Fibroblast of upper back skin (primary cell): ENCODE measurements at regions not wholly inside any gene's neighbourhood (a gene's known extent, or its start where the extent isn't known, plus 50 kb on each side); places are given as distances from the start of the nearest gene placed in this dataset.
"Not testable (repeated sequence)": the region's sequence is repeated elsewhere in the genome, so short reads cannot be mapped to it uniquely, and the experiment has no call there.

Experiments used
- DNase-seq: peaks from one replicate; pipeline ENCODE4 v3.0.0-alpha.2; 2013

DNA sequence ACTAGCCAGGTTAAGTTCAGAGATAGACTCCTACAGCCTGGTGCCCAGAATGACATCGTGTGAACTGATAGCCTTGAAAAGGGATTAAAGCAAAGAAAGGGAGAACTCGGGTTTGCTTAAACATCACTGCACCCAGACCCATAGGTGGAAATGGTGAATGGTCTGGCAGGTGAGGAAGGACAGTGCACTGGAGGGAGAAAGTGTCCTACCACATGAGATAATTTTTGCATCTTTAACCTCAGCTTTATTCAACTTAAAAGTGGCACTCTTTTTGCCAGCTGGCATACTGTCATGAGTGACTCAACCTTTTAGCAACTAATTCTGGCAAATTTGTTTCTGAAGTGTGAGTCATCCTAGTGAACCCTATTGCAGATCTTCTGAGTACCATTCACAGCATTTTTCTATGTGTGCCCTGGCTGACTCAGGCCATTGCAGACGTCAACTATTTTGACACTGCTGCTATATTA is 53.0 kb upstream of the DAPP1 start:
- DNase-seq, result peak; percentile 42

DNA sequence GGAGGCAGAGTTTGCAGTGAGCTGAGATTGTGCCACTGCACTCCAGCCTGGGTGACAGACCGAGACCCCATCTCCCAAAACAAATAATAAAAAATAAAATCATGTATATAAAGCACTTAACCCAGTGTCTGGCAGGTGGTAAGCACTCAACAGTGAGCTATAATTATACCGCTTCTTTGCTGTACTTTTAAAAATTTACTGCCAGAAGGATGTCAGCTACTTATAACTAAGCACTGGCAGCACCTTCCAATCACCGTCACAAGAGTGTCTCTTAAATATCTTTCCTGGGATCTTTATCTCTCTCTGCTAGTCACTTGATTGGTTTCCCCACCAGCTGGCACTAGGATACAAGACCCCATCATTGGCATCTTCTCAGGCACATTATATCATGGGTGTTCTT is 53.9 kb upstream of the DAPP1 start:
- DNase-seq, result no peak

DNA sequence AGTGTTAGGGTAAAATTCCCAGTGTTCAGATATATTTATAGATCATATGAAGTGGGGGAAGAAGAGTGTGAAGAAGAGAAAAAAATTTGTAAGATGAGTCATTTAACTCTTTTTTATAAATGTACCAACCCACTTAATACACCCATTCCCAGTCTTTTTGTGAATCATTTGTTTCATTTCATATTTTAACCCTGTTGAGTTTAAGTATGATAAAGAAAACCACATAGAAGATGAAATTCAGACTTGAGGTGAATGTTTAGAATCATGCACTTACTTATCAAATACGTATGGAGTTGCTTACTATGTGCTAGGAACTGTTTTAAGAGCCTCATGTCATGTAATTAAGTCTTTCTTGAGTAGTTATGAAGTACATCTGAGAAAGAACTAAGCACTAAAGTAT is 56.6 kb upstream of the DAPP1 start:
- DNase-seq, result no peak

DNA sequence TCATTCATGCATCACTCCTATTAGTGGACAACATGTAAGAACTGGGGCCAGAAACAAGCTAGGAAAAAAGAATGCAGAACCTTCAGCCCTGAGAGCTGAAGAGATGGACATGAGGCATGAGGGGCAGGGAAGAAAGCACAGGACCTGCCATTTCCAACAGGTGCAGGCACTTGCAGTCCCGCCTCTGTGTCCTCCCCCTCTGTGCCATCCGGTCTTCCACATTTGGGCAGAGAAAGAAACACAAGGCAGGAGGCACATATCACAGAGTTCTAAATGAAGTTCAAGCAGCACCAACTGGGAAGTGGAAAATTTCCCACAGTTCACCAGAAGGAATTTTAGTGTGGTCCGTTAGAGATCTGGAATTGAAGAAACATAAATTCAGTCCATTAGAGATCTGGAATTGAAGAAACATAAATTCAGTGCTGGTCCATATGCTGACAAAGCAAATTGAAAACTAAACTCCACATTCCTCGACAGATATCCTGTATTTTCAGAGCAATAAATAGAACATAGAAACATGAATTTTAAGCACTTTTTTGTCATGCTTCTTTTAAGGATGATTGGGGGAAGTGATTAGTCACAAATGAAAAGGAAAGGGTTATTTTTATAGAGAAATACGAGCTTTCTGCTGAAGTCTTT is 57.2 kb upstream of the DAPP1 start:
- DNase-seq, result no peak

DNA sequence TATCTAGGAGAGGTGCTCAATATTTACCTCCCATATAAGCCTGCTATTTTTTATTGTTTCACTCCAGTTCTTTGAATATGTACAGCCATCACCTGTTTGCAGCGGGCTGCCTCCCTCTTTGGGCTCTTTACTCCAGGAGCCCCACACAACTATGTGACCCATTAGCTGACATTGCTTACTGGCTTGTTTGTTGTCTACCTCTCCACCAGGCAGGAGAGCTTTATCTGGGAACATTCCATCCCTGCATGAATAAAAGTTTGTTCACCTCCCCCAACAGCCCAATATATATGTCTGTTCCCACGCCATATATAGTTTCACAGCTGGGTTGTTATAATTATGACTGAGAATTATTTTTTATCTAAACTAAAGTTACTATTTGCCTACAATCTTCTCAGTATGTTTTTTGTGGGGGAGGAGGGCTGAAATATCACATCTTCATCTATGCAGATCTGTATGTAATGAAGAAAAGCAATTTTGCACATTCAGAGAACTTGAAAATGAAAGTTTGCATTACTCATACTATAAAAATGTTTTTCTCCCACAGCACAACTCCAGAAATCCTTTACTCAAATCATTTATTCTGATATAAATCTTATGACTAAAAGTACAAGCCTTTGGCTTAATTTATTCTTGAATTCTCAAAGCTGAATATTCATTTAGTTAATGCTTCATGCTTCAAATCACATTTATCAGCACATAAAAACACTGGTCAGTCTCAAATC is 61.2 kb upstream of the DAPP1 start:
- no peak for DNase-seq

DNA sequence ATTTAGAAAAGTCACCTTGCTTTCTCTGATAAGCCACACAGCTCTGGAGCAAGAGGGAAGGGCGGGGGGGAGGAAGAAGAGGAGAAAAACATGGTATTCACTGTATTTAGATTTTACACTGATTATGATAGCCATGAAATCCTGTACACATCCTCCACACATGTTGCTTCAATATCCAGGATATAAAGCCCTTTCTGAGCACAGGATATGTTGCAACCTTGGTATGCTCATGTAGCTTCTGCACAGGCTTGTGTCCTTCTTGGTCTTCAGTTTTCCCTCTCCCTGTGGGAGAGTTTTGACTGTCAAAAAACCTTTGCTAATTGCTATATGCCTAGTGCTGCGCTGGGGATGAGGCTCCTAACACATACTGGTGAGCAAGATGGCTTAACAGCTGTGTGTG is 61.9 kb upstream of the DAPP1 start:
- no peak for DNase-seq

DNA sequence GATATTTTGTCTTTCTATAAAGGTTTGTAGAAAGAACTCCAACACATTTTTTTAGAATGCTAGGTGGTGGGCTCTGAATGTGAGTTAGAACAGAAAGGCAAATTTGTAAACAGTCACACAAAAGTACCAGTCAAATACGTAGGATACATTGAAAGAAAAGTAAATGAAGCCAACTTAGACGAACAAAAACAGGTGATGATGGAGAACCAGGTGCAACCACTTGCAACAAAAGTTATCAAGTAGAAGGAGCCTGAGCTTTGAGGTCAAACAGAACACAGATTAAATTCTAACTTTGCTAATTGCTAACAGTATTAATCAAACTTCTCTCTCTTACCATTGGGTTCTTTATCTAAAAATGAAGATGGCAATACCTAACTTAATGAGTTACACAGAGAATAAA is 62.7 kb upstream of the DAPP1 start:
- DNase-seq, result no peak

DNA sequence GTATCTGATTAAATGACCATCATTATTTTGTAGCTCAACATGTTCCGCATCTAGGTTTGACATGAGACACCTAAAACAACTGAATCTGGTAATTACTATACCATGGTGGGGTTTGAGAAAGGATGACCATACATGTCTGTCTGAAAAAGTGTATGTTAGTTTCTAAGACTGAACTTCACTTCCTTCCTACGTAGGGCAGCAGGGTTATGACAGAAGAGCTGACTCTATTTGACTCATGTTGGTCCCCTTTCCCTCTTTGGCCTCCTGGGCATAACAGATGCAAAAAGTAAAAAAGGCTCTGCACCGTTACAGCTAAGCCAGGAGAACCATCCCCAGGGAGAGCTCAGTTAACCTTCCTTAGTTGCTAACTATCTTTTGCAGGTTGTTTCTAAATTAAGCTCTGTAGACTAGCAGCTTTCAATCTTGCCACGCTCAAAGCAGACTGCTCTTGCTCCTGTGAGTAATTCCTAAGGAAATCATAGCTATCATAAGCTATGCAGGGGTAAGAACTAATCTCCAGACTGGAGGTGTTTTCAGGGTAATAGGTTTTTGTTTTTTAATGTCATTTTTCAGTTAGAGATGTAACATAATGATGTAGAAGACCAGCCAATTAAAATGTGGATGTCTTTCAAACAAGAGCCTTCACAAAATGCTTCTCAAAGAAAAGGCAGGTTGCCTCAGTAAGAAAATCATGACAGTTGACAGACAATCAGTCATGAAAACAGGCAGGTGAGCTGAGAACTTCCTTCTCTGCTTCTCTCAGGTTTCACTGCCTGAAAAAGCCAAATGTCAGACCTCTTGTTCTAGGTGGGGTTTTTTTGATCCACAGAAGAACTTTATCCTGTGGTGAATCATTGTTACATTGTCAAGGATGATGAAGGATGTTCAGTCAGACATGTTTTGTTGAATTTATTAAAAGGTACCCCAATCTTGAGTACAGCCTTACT is 66.9 kb upstream of the DAPP1 start:
- DNase-seq, result no peak

DNA sequence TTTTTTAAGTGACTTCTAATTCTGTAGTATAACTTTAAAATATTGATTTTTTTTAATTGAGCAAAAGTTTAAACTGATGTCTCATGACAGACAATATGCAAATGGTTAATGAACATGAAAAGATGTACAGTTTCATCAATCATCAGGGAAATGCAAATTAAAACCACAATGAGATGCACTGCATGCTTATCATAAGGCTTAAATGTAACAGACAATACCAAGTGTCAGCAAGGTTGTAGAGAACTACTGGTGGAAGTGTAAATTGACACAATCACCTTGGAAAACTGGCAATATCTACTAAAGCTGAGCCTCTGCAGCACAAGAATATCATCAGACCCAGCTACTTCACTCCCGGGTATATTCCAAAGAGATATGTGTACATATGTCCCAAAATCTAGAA is 70.2 kb upstream of the DAPP1 start:
- no peak for DNase-seq

DNA sequence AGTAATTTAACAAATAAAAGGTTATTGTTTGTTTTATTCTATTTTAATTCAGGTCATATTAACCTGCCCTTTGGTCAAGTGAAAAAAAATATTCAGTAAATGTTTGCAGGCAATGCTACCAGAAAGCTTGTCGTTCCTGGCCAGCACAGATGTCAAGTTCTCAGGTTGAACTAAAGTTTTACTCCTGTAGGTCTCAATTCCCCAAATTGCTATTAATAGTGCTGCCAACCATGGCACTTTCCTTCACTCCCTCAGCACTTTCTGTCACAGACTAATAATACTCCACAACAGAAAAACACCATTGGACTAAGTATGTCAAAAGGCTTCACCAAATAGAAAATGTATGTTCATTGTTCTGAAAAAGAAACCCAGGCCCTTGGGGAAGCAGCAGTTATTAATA is 79.2 kb upstream of the C4orf54 start:
- no peak for DNase-seq

DNA sequence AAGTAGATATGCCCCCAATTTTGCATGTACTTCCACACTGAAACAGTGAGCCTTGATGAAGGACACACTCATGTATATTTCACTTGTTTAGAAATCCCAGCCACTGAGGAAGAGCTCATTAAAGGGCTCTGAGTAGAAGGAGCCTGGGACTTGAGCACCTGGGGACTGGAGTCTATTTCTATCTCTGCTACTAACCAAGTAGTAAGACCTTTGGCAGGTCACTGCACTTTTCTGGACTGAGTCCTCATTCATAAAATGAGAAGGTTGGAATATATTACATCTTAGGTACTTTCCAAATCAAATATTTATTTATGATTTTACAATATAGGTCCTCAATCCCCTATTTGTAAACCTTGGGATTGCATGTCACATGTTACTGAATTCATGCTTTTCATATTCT is 78.2 kb upstream of the C4orf54 start:
- DNase-seq, result no peak

DNA sequence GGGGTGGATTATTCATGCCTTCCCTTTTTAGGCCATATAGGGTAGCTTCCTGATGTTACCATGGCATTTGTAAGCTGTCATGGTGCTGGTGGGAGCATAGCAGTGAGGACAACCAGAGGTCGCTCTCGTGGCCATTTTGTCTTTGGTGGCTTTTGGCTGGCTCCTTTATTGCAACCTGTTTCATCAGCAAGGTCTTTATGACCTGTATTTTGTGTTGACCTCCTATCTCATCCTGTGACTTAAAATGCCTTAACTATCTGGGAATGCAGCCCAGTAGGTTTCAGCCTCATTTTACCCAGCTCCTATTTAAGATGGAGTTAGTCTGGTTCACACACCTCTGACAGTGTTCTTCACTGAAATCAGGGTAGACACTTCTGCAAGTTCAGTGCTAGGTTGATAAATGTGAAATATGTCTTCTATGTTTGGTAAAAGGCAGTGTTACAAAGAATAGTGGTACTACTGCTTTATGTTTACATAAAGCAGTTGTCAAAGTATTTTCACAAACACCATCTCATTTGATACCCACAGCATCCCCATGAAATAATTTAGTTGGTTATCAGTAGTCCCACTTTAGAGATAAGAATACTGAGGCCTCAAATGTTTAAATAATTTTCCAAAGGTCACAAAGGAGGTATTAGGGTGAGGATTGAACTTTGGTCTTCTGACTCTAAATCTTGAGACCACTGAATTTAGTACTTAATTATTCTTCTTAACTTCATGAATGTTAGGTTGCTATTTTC is 77.1 kb upstream of the C4orf54 start:
- no peak for DNase-seq

DNA sequence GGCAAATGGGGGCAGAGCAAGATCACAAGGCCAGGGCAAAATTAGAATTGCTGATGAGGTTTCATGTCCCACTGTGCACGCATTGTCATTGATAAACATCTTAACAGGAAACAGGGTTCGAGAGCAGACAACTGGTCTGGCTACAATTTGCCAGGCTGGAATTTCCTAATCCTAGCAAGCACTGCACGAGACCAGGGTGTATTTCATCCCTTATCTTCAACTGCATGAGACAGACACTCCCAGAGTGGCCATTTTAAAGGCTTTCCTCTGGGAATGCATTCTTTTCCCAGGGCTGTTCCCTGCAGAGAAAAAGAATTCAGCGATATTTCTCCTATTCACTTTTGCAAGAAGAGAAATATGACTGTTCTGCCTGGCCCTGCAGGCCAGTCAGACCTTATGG is 75.8 kb upstream of the C4orf54 start:
- DNase-seq, result not testable (repeated sequence)

DNA sequence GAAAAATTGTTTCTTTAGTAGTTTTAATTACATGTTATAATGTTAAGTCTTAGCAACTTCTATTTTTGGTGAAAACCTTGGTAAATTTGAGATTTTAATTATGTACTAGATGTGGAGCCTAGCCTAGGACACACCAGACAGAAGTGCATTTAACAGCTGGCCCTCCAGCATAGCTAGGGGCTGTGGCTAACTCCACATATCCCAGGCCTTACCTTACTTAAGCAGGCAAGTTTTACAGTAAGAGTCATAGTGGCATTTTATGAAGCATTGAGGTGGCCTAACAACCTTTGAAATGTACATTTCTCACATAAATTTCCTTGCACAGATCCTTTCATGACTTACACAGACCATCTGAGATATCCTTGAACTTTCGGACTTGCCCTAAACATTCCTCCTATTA is 71.6 kb upstream of the C4orf54 start:
- DNase-seq, result no peak

DNA sequence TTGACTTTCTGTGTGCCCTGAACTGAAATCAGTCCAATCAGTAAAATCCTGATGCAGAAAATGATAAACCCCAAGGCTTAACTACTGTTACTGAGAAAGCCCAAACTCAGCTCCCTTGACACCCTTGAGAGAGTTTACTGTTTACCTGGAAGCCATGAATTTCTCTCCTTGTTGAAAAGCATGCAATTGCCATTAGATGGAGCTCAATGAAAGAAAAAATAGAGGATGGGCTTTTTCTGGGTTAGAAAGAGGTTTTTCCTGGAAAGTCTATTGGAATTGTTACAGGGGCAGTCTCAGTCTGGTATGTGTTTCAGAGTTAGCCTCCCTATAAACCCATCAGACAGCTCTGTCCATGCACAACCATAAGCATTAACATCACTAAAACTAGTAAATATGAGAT is 66.4 kb upstream of the C4orf54 start:
- no peak for DNase-seq

DNA sequence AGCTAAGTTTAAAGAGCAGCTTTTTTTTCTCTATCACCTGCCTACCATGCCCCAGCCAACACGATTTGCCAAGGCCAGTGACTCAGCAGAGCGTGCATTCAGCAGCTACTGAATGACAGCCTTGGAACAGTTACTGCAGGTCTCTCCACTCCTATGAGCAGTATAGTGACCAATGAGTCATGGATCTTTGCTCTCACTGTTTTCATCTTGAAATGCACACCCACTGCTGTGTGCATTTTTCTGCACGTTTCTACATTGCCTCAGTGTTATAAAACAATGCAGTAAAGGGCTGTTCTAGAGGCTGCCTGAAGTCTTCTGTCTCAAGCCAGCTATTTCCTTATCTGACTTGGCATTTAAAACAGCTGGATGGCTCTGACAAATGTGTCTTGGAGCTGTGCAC is 66.0 kb upstream of the C4orf54 start:
- peak; percentile 17 for DNase-seq

DNA sequence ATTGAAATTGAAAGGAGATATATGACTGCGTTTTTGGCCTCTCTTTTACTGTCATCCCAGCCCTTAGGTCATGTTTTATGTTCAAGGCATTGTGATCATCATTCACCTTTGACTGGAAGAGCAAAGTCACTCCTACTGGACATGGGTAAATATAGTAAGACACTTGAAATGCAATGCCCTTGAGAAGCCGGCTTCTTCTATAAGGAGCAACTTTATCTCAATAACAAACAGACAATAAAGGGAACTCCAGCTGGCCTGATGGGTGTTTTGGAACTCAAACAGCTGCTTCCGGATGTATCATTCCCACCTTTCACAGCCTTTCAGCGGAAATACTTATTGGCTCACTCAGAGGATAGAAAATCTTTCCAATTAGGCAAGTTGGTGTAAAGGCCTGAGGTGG is 65.1 kb upstream of the C4orf54 start:
- DNase-seq, result no peak

DNA sequence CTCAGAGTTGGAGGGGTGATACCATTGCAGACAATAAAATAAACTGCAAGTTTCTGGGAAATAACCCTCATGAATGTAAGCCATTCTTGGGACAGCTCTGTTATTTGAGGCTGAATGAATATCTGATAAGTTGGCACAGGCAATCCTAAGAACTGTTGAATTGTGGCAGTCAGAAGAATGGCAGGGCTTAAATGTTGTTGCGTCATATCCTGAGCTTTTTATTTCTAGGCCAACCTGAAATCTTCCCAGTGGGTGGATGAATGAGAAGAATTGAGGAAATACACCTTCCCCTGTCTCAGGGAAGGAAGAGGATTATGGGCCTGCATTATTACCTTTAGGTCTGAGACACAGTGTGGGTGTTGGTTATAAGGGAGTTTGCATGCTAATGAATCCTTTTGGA is 64.4 kb upstream of the C4orf54 start:
- DNase-seq, result no peak

DNA sequence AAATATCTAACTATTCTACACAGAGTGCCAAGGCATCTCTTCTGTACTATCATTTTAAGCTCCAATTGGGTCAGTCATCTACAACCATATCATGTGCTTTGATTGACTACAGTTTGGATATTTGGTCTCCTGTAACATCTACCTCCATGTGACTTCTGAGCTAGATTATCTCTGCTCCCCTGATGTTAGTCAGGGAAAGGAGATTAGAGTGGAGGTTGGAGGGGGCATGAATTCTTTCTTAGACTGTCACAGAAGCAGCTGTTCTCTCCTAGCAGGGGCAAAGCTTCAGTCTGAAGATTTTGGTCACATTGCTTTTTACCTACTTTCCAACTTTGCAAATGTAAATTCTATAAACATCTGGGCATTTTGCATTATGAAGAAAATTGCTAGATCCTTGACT is 62.6 kb upstream of the C4orf54 start:
- DNase-seq, result no peak

DNA sequence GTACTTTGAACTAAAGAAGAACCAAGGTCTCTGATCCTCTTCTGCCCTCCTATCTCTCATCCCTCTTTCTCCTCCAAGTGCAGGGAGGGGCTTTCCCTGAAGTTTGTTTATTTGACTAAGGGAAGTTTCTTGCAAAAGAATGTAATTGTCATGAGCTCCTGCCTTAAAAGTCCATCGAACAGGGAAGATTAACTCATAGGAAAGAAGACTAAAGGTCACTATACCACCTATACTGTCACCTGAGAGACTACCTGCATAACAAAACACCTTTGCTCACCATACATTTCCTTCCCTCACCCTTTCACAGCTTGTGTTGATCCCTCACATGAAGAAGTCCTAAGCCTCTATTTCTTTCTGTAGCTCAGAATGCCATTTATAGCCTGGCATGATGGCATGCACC is 59.4 kb upstream of the C4orf54 start:
- DNase-seq, result no peak

DNA sequence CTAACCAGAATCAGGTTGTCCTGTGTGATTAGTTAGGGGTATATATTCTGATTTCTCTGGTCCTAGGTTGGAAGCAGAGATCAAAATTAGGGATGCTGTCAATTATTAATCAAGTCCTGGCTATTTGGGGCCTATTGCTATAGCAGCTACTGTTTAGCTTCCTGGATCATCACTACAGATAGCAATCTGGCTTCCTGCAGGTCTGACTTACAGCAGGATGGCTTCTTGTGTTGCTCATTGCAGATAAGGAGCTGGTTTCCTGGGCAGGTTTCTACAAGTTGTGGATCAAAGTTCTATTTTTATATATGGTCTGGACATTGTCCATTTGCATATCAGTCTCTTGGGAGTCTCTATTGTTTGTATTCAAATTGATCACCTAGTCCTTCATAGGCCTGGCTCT is 57.7 kb upstream of the C4orf54 start:
- no peak for DNase-seq

DNA sequence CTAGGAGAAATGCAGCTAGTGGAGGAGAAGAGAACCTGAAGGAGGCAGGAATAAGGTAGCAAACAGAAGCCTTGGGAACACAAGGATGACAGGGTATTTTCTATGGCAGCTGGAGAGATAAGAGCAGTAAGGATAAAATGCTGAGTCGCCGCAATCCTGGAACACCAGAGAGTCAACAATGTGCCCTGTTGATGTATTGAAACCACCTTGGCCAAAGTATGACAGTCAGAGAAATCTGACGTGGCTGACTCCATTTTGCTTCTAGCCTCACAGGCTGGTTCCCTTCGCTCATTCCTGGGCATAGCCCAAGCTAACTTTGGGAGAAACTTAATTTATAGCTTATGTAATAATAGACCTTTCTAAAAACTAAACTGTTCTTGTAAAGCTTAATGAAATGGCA is 56.6 kb upstream of the C4orf54 start:
- DNase-seq, result no peak

DNA sequence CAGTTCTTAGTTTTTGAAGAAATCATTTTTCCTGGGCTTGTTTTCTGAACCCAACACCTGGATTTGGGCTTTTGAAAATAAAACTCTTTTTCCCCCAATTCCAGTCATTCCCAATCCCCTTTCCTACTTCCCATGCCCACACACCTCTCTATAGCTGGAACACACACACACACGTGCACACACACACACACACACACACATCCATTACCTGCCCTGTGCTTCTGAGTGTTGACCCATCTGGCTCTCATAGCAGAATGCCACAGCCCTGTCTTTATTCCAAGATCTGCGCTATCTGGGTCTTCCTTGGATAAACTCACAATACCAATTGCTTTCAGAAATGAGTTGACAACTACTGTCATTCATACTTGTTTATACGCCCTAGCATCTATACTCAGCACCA is 54.9 kb upstream of the C4orf54 start:
- DNase-seq, result no peak
